Kidney (tissue), 13 donors: ENCODE measurements at regions not wholly inside any gene's neighbourhood (a gene's known extent, or its start where the extent isn't known, plus 50 kb on each side); places are given as distances from the start of the nearest gene placed in this dataset.

Experiments
- DNase-seq, 5 donors: peaks; one replicate each; pipeline ENCODE4 v3.0.0-alpha.2; 2013 to 2020
- FAIRE-seq: peaks from 2 replicates; lab custom pipeline; 2012; peaks lifted over from hg19 to GRCh38; lab: Jason Lieb, UNC
- H3K27ac ChIP-seq, 2 donors: one replicate each; pipeline ENCODE4 v1.7.0; 2013; ENCODE audit warnings: low read depth in 2 of 2, low read length in 2 of 2, inconsistent platforms in 1 of 2
- H3K27me3 ChIP-seq: one replicate; pipeline ENCODE4 v1.7.1; 2013; ENCODE audit warnings: low read length, inconsistent platforms; ENCODE audit not compliant: control insufficient read depth, insufficient read depth
- H3K36me3 ChIP-seq, 3 donors: one replicate each; pipeline versions ENCODE4 v1.7.0 to v1.7.1; 2013; ENCODE audit warnings: low read length in 3 of 3, control low read depth in 1 of 3, inconsistent platforms in 1 of 3; ENCODE audit not compliant: insufficient read depth in 3 of 3, control insufficient read depth in 2 of 3
- H3K4me1 ChIP-seq, 3 donors: one replicate each; pipeline versions ENCODE4 v1.7.0 to v1.7.1; 2013; ENCODE audit warnings: low read length in 3 of 3, inconsistent platforms in 1 of 3, low read depth in 1 of 3; ENCODE audit not compliant: control insufficient read depth in 2 of 3, insufficient read depth in 2 of 3
- H3K4me3 ChIP-seq, 3 donors: one replicate each; pipeline versions ENCODE4 v1.7.0 to v1.8.1; 2013; ENCODE audit warnings: low read length in 3 of 3, control low read depth in 1 of 3, inconsistent platforms in 1 of 3
- H3K9ac ChIP-seq, 3 donors: one replicate each; pipeline versions ENCODE4 v1.7.0 to v1.7.1; 2013; ENCODE audit warnings: low read length in 3 of 3, control low read depth in 1 of 3, inconsistent platforms in 1 of 3
- H3K9me3 ChIP-seq, 3 donors: one replicate each; pipeline versions ENCODE4 v1.7.0 to v1.7.1; 2013; ENCODE audit warnings: low read length in 3 of 3, control low read depth in 1 of 3, inconsistent platforms in 1 of 3; ENCODE audit not compliant: control insufficient read depth in 2 of 3, insufficient read depth in 1 of 3
- intact Hi-C: fragments of 100-400 bp; cut with DNase I; formaldehyde crosslinking; loops from one replicate; pipeline ENCODE4 v1.11.1; 2022
- TF ChIP-seq, protein P1 (sequence below): IDR thresholded peaks from 3 replicates; pipeline ENCODE4 v1.5.1; 2012; ENCODE audit warnings: mild to moderate bottlenecking, moderate library complexity, borderline replicate concordance; ENCODE audit not compliant: insufficient read depth; ENCODE audit errors: extremely low read depth
- donor health status: control.
- donor health status: control.
- donor health status: control.
- donor health status: control.
- donor health status: control.
- donor health status: DM: yes; HTN: yes; CAD: no.
- donor health status: Normal renal cell carcinoma (clear cell type).

GRCh38 chr15:38687340-38687739 is 122.7 kb upstream of the RASGRP1 start:
- DNase-seq (no peak), FAIRE-seq (no peak)
- intact Hi-C loops = loop anchor here (10.0 kb wide), 1 partner anchor 213 kb away; no protein-coding TSS in a partner anchor

GRCh38 chr15:38687775-38688495 is 123.3 kb upstream of the RASGRP1 start:
- H3K36me3 ChIP-seq = no peaks in the 10 kb centered on the region
- intact Hi-C loops = loop anchor here (10.0 kb wide), 1 partner anchor 213 kb away; no protein-coding TSS in a partner anchor

More at GRCh38 chr15:38687340-38687739, 122.7 kb upstream of the RASGRP1 start:
- H3K27me3 ChIP-seq = no peaks in the 10 kb centered on the region
- no peak overlapping the region for H3K4me3 ChIP-seq
- no peak overlapping the region for H3K27ac ChIP-seq
- no peak overlapping the region for H3K9ac ChIP-seq
- H3K36me3 ChIP-seq = no peaks in the 10 kb centered on the region
- no peaks in the 10 kb centered on the region for H3K9me3 ChIP-seq
- TF ChIP-seq, protein P1, sequence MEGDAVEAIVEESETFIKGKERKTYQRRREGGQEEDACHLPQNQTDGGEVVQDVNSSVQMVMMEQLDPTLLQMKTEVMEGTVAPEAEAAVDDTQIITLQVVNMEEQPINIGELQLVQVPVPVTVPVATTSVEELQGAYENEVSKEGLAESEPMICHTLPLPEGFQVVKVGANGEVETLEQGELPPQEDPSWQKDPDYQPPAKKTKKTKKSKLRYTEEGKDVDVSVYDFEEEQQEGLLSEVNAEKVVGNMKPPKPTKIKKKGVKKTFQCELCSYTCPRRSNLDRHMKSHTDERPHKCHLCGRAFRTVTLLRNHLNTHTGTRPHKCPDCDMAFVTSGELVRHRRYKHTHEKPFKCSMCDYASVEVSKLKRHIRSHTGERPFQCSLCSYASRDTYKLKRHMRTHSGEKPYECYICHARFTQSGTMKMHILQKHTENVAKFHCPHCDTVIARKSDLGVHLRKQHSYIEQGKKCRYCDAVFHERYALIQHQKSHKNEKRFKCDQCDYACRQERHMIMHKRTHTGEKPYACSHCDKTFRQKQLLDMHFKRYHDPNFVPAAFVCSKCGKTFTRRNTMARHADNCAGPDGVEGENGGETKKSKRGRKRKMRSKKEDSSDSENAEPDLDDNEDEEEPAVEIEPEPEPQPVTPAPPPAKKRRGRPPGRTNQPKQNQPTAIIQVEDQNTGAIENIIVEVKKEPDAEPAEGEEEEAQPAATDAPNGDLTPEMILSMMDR = no peak
- no peaks in the 10 kb centered on the region for H3K4me1 ChIP-seq

DNA sequence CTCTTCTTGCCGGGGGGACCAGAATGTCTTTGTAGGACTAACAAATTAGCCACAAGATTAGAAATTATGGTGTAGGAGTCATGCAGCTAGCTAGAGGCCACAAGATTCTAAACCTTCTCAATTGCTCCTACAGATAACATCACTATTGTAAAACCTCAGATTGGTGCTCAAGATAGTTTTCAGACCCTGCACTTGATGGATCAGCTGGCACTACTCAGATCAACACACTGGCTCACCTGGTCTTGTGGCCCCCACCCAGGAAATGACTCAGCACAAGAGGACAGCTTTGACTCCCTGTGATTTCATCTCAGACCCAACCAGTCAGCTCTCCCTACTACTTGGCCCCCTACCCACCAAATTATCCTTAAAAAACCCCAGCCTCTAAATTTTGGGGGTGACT is 124.1 kb upstream of the RASGRP1 start:
- no peak overlapping the region for H3K27ac ChIP-seq
- FAIRE-seq = no peak

More at GRCh38 chr15:38687775-38688495, 123.3 kb upstream of the RASGRP1 start:
- TF ChIP-seq, protein P1 = no peak
- Histone ChIP-seq H3K27me3 (no peaks in the 10 kb centered on the region), H3K27ac (no peak overlapping the region), H3K4me1 (no peaks in the 10 kb centered on the region), H3K9me3 (no peaks in the 10 kb centered on the region), H3K9ac (no peak overlapping the region), H3K4me3 (no peak overlapping the region)
- DNase-seq (no peak), FAIRE-seq (no peak)

More for the DNA sequence above, 124.1 kb upstream of the RASGRP1 start:
- no peaks in the 10 kb centered on the region for H3K4me1 ChIP-seq
- H3K36me3 ChIP-seq = no peaks in the 10 kb centered on the region
- H3K27me3 ChIP-seq = no peaks in the 10 kb centered on the region
- intact Hi-C loops = loop anchor here (10.0 kb wide), 1 partner anchor 214 kb away; no protein-coding TSS in a partner anchor
- H3K9ac ChIP-seq = no peak overlapping the region
- no peak overlapping the region for H3K4me3 ChIP-seq
- H3K9me3 ChIP-seq = no peaks in the 10 kb centered on the region
- TF ChIP-seq, protein P1 = no peak
- no peak for DNase-seq
